ENCODE measurements at regions not wholly inside any gene's neighbourhood (a gene's known extent, or its start where the extent isn't known, plus 50 kb on each side); places are given as distances from the start of the nearest gene placed in this dataset.

- TF ChIP-seq ZNF266 (tag by site-specific recombination; IDR thresholded peaks at IDR 0.05; ENCODE audit: low read depth) (no peak), KLF1 (tag by site-specific recombination; IDR thresholded peaks at IDR 0.05) (no peak), ZNF785 (tag by site-specific recombination; IDR thresholded peaks at IDR 0.05) (no peak), CTCF (tag by site-specific recombination; IDR thresholded peaks at IDR 0.05) (no peak), ZFP41 (tag by site-specific recombination; IDR thresholded peaks at IDR 0.05; ENCODE audit: borderline replicate concordance) (no peak), ZNF121 (tag by site-specific recombination; IDR thresholded peaks at IDR 0.05) (no peak), ZNF792 (tag by site-specific recombination; IDR thresholded peaks at IDR 0.05) (no peak), REST (tag by site-specific recombination; IDR thresholded peaks at IDR 0.05) (no peak)
- TF ChIP-seq, protein P1, sequence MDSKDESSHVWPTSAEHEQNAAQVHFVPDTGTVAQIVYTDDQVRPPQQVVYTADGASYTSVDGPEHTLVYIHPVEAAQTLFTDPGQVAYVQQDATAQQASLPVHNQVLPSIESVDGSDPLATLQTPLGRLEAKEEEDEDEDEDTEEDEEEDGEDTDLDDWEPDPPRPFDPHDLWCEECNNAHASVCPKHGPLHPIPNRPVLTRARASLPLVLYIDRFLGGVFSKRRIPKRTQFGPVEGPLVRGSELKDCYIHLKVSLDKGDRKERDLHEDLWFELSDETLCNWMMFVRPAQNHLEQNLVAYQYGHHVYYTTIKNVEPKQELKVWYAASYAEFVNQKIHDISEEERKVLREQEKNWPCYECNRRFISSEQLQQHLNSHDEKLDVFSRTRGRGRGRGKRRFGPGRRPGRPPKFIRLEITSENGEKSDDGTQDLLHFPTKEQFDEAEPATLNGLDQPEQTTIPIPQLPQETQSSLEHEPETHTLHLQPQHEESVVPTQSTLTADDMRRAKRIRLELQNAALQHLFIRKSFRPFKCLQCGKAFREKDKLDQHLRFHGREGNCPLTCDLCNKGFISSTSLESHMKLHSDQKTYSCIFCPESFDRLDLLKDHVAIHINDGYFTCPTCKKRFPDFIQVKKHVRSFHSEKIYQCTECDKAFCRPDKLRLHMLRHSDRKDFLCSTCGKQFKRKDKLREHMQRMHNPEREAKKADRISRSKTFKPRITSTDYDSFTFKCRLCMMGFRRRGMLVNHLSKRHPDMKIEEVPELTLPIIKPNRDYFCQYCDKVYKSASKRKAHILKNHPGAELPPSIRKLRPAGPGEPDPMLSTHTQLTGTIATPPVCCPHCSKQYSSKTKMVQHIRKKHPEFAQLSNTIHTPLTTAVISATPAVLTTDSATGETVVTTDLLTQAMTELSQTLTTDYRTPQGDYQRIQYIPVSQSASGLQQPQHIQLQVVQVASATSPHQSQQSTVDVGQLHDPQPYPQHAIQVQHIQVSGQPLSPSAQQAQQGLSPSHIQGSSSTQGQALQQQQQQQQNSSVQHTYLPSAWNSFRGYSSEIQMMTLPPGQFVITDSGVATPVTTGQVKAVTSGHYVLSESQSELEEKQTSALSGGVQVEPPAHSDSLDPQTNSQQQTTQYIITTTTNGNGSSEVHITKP (tag by site-specific recombination; IDR thresholded peaks at IDR 0.05), result no peak
Observed at GRCh38 chr6:804317-804716, 111.4 kb upstream of the EXOC2 start.
